Endothelial cell of umbilical vein (primary cell): ENCODE measurements at regions not wholly inside any gene's neighbourhood (a gene's known extent, or its start where the extent isn't known, plus 50 kb on each side); places are given as distances from the start of the nearest gene placed in this dataset.

Experiments used
- BruUV-seq: library from RNA; stranded (reverse); fragments of 400-500 nt; replicated peaks from 2 replicates; lab custom pipeline; 2021; lab: Mats Ljungman, UMichigan
- CTCF ChIA-PET: fragments of 300-600, 350-600 bp; sonication (Branson Sonifier 250); formaldehyde crosslinking; loops from one replicate; lab custom pipeline; 2021; ENCODE audit warnings: antibody characterized with exemption, inconsistent platforms; lab: Charles Lee
- POLR2A ChIA-PET: fragments of 300-600, 350-600 bp; sonication (Branson Sonifier 250); formaldehyde crosslinking; loops from one replicate; lab custom pipeline; 2021; ENCODE audit warnings: antibody characterized with exemption, inconsistent platforms; lab: Charles Lee
- DNase-seq: peaks from one replicate; pipeline ENCODE4 v3.0.0-alpha.2; 2011; ENCODE audit warnings: low read depth, low spot score
- FAIRE-seq: peaks from 2 replicates; lab custom pipeline; 2011; peaks lifted over from hg19 to GRCh38; lab: Jason Lieb, UNC
- H2AFZ ChIP-seq: 2 replicates; pipeline ENCODE4 v1.6.0; 2012; ENCODE audit warnings: low read depth, low read length, control low read depth, inconsistent platforms
- H3K27ac ChIP-seq: 2 replicates; pipeline ENCODE4 v1.5.1; 2011; ENCODE audit warnings: low read depth, mild to moderate bottlenecking, control low read depth, low read length, moderate library complexity; ENCODE audit not compliant: insufficient read depth
- H3K27me3 ChIP-seq, 2 experiments: 2 replicates each; pipeline versions ENCODE4 v1.6.0 to v1.6.1; 2011; ENCODE audit warnings: low read length in 2 of 2, mixed read lengths in 1 of 2; ENCODE audit not compliant: control insufficient read depth in 2 of 2, insufficient read depth in 2 of 2
- H3K36me3 ChIP-seq, 2 experiments: 2 replicates in 1 of 2; 3 replicates in 1 of 2; pipeline ENCODE4 v1.5.1; 2011; ENCODE audit warnings: low read length in 2 of 2, mild to moderate bottlenecking in 1 of 2, moderate library complexity in 1 of 2; ENCODE audit not compliant: control insufficient read depth in 2 of 2, insufficient read depth in 2 of 2; ENCODE audit errors: extremely low read depth in 1 of 2
- H3K4me1 ChIP-seq: 3 replicates; pipeline ENCODE4 v1.5.1; 2011; ENCODE audit warnings: mild to moderate bottlenecking, low read length; ENCODE audit not compliant: control insufficient read depth, insufficient read depth; ENCODE audit errors: extremely low read depth
- H3K4me2 ChIP-seq: 2 replicates; pipeline ENCODE4 v1.6.1; 2011; ENCODE audit warnings: low read length, control low read depth, mixed read lengths; ENCODE audit not compliant: insufficient read depth
- H3K4me3 ChIP-seq, 3 experiments: fragments of 200-600 bp in 1 of 3; sonication (generic), shearing (Covaris generic) in 1 of 3; replicated peaks in 1 of 3; 2 replicates each; pipeline ENCODE4 v1.5.1; 2011 to 2016; ENCODE audit warnings: control low read depth in 3 of 3, low read length in 3 of 3, mild to moderate bottlenecking in 2 of 3, inconsistent platforms in 1 of 3, low read depth in 1 of 3, moderate library complexity in 1 of 3; ENCODE audit not compliant: insufficient read depth in 1 of 3
- H3K79me2 ChIP-seq: 2 replicates; pipeline ENCODE4 v1.6.0; 2012; ENCODE audit warnings: low read length, inconsistent platforms; ENCODE audit not compliant: control insufficient read depth, insufficient read depth
- H3K9ac ChIP-seq: replicated peaks from 2 replicates; pipeline ENCODE3; 2011; ENCODE audit warnings: low read length, control low read depth; ENCODE audit not compliant: insufficient read depth; ENCODE audit errors: extremely low read depth
- H3K9me1 ChIP-seq: replicated peaks from 3 replicates; pipeline ENCODE4 v1.6.0; 2011; ENCODE audit warnings: mild to moderate bottlenecking, low read length; ENCODE audit not compliant: control insufficient read depth, insufficient read depth; ENCODE audit errors: extremely low read depth
- H3K9me3 ChIP-seq: replicated peaks from 2 replicates; pipeline ENCODE4 v1.5.1; 2012; ENCODE audit warnings: low read length, inconsistent platforms; ENCODE audit not compliant: control insufficient read depth, insufficient read depth
- H4K20me1 ChIP-seq: replicated peaks from 2 replicates; pipeline ENCODE3; 2011; ENCODE audit warnings: mild to moderate bottlenecking, low read length; ENCODE audit not compliant: control insufficient read depth, insufficient read depth; ENCODE audit errors: extremely low read depth
- EZH2 ChIP-seq: IDR thresholded peaks from 2 replicates; pipeline ENCODE4 v1.6.1; 2012; ENCODE audit warnings: borderline replicate concordance, low read depth, mild to moderate bottlenecking, moderate library complexity, low read length, inconsistent platforms; ENCODE audit not compliant: severe bottlenecking
- FOS ChIP-seq: IDR thresholded peaks from 2 replicates; pipeline ENCODE4 v1.6.1; 2011; ENCODE audit warnings: mild to moderate bottlenecking, low read length, moderate library complexity, borderline replicate concordance; ENCODE audit not compliant: insufficient read depth
- GATA2 ChIP-seq: IDR thresholded peaks from 2 replicates; pipeline ENCODE4 v1.7.0; 2011; ENCODE audit warnings: low read depth, mild to moderate bottlenecking, moderate library complexity, mixed read lengths, low read length; ENCODE audit not compliant: insufficient read length, insufficient read depth
- JUN ChIP-seq: IDR thresholded peaks from 2 replicates; pipeline ENCODE4 v1.6.1; 2011; ENCODE audit warnings: borderline replicate concordance, low read depth; ENCODE audit not compliant: insufficient read length, insufficient read depth
- MYC ChIP-seq: IDR thresholded peaks from one replicate; pipeline ENCODE4 v1.6.1; 2011; ENCODE audit warnings: mild to moderate bottlenecking, low read depth, low read length
- POLR2A ChIP-seq: IDR thresholded peaks from 2 replicates; pipeline ENCODE4 v1.6.1; 2012; ENCODE audit warnings: low read depth, mild to moderate bottlenecking, control low read depth, low read length
- POLR2AphosphoS5 ChIP-seq: IDR thresholded peaks from 2 replicates; pipeline ENCODE4 v1.6.1; 2012; ENCODE audit warnings: low read depth, mild to moderate bottlenecking, control low read depth, low read length, moderate library complexity; ENCODE audit not compliant: insufficient read depth
- dilution Hi-C: fragments of 300-500 bp; cut with MboI; formaldehyde crosslinking; loops from one replicate; pipeline ENCODE4 v1.15.0; 2019; ENCODE audit warnings: low sequenced_read_pairs; ENCODE audit not compliant: extremely low pct_ligation_motif_present
- intact Hi-C: fragments of 100-400 bp; cut with micrococcal nuclease; formaldehyde crosslinking; loops from one replicate; pipeline ENCODE4 v1.10.0; 2022
- TF ChIP-seq, protein P1 (sequence below): IDR thresholded peaks from 2 replicates; pipeline ENCODE4 v1.6.1; 2011; ENCODE audit not compliant: insufficient read depth, insufficient read length
- TF ChIP-seq, protein P2 (sequence below), 2 donors: IDR thresholded peaks; 1 replicate in 1 of 2; 2 replicates in 1 of 2; pipeline ENCODE4 v1.5.1; 2011; ENCODE audit warnings: low read length in 2 of 2, mild to moderate bottlenecking in 2 of 2, moderate library complexity in 2 of 2, control low read depth in 1 of 2, inconsistent platforms in 1 of 2, low read depth in 1 of 2; ENCODE audit not compliant: insufficient read depth in 1 of 2; ENCODE audit errors: extremely low read depth in 1 of 2

DNA sequence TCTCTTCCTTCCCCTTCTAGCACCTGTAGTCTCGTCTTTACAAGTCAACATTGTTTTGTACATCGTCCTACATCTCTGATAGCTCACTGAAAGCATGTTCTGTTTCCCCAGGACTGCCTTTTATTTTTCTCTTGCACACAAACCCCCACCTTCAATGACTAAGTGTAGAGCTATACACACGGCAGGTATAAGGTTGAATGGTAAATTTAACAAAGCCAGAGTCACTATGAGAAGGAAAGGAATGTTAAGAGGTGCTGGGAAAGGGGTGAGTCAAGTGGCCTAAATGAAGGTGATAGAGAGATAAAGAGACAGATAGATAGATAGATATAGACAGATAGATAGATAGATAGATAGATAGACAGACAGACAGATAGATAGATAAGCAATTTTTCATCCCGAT, 134.3 kb upstream of the ATP1B1 start:
- intact Hi-C loops: no loop called here

More for the DNA sequence above, 134.3 kb upstream of the ATP1B1 start:
- Histone ChIP-seq H3K4me2 (no peak overlapping the region), H2AFZ (no peak overlapping the region), H3K27ac (no peak overlapping the region), H3K36me3 (no peaks in the 10 kb centered on the region), H3K79me2 (no peaks in the 10 kb centered on the region), H3K9ac (no peak overlapping the region), H3K27me3 (no peaks in the 10 kb centered on the region), H3K4me1 (no peaks in the 10 kb centered on the region), H3K9me3 (no peaks in the 10 kb centered on the region), H3K9me1 (no peaks in the 10 kb centered on the region), H3K4me3 (no peak overlapping the region), H4K20me1 (no peaks in the 10 kb centered on the region)
- ChIA-PET CTCF (no interaction called here), POLR2A (no interaction called here)
- BruUV-seq: no TSS peak
- DNase-seq (no peak), FAIRE-seq (no peak)
- dilution Hi-C loops: no loop called here
- TF ChIP-seq, protein P1, sequence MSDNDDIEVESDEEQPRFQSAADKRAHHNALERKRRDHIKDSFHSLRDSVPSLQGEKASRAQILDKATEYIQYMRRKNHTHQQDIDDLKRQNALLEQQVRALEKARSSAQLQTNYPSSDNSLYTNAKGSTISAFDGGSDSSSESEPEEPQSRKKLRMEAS: no peak
- TF ChIP-seq POLR2A (no peak), GATA2 (no peak), POLR2AphosphoS5 (no peak), JUN (no peak), EZH2 (no peak), MYC (no peak), FOS (no peak)
- TF ChIP-seq, protein P2, sequence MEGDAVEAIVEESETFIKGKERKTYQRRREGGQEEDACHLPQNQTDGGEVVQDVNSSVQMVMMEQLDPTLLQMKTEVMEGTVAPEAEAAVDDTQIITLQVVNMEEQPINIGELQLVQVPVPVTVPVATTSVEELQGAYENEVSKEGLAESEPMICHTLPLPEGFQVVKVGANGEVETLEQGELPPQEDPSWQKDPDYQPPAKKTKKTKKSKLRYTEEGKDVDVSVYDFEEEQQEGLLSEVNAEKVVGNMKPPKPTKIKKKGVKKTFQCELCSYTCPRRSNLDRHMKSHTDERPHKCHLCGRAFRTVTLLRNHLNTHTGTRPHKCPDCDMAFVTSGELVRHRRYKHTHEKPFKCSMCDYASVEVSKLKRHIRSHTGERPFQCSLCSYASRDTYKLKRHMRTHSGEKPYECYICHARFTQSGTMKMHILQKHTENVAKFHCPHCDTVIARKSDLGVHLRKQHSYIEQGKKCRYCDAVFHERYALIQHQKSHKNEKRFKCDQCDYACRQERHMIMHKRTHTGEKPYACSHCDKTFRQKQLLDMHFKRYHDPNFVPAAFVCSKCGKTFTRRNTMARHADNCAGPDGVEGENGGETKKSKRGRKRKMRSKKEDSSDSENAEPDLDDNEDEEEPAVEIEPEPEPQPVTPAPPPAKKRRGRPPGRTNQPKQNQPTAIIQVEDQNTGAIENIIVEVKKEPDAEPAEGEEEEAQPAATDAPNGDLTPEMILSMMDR (IDR thresholded peaks at IDR 0.05; ENCODE audit: extremely low read depth in 1 of 2, insufficient read depth in 1 of 2, low read depth in 1 of 2, low read length in 2 of 2): no peak
